ENCODE measurements at regions not wholly inside any gene's neighbourhood (a gene's known extent, or its start where the extent isn't known, plus 50 kb on each side); places are given as distances from the start of the nearest gene placed in this dataset. TPM values are rescaled to one million over a fixed set of nuclear protein-coding genes. Genes with fewer than 3 reads are reported as not detected.

DNA sequence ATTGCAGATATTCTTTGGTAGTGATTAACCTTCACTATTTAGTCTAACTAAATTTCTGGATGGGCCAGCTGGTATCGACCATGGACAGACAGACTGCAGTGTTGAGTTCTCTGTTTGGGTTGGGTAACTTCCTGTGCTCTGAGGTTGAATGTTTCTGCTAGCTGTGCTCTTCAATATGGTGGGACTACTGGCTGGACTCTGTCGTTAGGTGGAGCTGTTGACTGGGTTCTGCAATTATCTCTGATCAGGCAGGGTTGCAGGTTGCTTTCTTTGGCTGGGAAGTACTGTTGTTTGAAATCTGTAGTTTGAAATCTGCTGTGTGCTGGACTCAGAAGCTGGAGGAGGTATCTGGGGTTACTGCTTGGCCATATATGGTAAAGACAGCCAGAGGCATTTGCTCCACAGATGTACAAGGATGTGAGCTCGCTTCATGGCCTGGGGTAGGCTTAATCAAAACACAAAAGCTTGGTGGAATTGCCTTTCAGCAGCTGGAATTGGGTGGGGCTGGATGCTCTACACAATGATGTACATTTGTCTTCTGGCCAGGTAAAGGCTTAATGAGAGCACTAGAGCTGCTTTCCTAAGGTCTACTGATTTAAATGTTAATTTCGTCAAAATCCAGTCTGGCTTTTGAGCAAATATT lies 1472.0 kb downstream of the FAM133A start:
- Histone ChIP-seq H3K4me3 (no peak overlapping the region), H3K36me3 (replicated peaks; ENCODE audit: insufficient read depth, low read depth) (no peaks in the 10 kb centered on the region), H3K27ac (no peak overlapping the region), H3K9me3 (ENCODE audit: low read depth) (no peaks in the 10 kb centered on the region), H3K9me2 (replicated peaks; ENCODE audit: insufficient read depth) (no peaks in the 10 kb centered on the region), H3K4me2 (no peak overlapping the region), H2AFZ (no peak overlapping the region), H3K4me1 (ENCODE audit: insufficient read depth) (no peaks in the 10 kb centered on the region), H3K27me3 (no peaks in the 10 kb centered on the region), H4K20me1 (ENCODE audit: insufficient read depth, poor library complexity, severe bottlenecking) (no peaks in the 10 kb centered on the region), H3K79me2 (no peaks in the 10 kb centered on the region)
- WGBS (ENCODE audit: low lambda C conversion rate, missing lambda C conversion rate) = 86% methylated on average over 4 of the region's 4 CpGs
- no peak for DNase-seq (ENCODE audit: low spot score)
- TF ChIP-seq EZH2phosphoT487 (IDR thresholded peaks at IDR 0.05; ENCODE audit: low read depth, severe bottlenecking, unreplicated experiment) (no peak), EZH2 (IDR thresholded peaks at IDR 0.05; ENCODE audit: borderline replicate concordance) (no peak)
- TF ChIP-seq, protein P1, sequence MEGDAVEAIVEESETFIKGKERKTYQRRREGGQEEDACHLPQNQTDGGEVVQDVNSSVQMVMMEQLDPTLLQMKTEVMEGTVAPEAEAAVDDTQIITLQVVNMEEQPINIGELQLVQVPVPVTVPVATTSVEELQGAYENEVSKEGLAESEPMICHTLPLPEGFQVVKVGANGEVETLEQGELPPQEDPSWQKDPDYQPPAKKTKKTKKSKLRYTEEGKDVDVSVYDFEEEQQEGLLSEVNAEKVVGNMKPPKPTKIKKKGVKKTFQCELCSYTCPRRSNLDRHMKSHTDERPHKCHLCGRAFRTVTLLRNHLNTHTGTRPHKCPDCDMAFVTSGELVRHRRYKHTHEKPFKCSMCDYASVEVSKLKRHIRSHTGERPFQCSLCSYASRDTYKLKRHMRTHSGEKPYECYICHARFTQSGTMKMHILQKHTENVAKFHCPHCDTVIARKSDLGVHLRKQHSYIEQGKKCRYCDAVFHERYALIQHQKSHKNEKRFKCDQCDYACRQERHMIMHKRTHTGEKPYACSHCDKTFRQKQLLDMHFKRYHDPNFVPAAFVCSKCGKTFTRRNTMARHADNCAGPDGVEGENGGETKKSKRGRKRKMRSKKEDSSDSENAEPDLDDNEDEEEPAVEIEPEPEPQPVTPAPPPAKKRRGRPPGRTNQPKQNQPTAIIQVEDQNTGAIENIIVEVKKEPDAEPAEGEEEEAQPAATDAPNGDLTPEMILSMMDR (IDR thresholded peaks at IDR 0.05; ENCODE audit: poor library complexity) = no peak

- Histone ChIP-seq H3K9me3 (ENCODE audit: low read depth) (no peaks in the 10 kb centered on the region), H3K4me2 (no peak overlapping the region), H3K27ac (no peak overlapping the region), H3K79me2 (no peaks in the 10 kb centered on the region), H3K9me2 (replicated peaks; ENCODE audit: insufficient read depth) (no peaks in the 10 kb centered on the region), H3K36me3 (replicated peaks; ENCODE audit: insufficient read depth, low read depth) (no peaks in the 10 kb centered on the region), H3K4me1 (ENCODE audit: insufficient read depth) (no peaks in the 10 kb centered on the region), H3K27me3 (no peaks in the 10 kb centered on the region), H4K20me1 (ENCODE audit: insufficient read depth, poor library complexity, severe bottlenecking) (no peaks in the 10 kb centered on the region), H3K4me3 (no peak overlapping the region), H2AFZ (no peak overlapping the region)
- DNase-seq (ENCODE audit: low spot score) = no peak
- WGBS (ENCODE audit: low lambda C conversion rate, missing lambda C conversion rate) = 96% methylated on average over 4 of the region's 4 CpGs
- TF ChIP-seq EZH2 (IDR thresholded peaks at IDR 0.05; ENCODE audit: borderline replicate concordance) (no peak), EZH2phosphoT487 (IDR thresholded peaks at IDR 0.05; ENCODE audit: low read depth, severe bottlenecking, unreplicated experiment) (no peak)
- TF ChIP-seq, protein P1 (IDR thresholded peaks at IDR 0.05; ENCODE audit: poor library complexity) = no peak
Observed at GRCh38 chrX:95152810-95153209, 1478.8 kb downstream of the FAM133A start.

DNA sequence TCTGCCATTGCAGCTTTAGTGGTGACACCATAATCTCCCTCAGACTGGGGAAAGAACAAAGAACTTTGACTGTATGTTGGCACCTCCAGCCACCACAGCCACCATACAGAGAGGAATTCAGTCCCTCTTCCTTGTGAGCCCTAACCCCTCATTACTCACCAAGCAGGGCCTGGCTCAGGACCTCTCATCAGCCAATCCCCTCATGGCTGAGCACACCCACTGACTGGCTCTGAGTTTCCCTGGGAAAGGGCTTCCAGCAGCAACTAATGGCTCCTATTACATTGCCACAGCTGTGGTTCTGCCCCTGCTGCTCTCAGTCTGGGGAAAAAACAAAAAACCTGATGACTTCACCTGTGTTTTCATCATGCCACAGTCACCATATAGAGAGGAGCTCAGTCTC lies 1482.6 kb downstream of the FAM133A start:
- H3K27me3 ChIP-seq = no peaks in the 10 kb centered on the region

More for the DNA sequence above, 1482.6 kb downstream of the FAM133A start:
- TF ChIP-seq EZH2 (IDR thresholded peaks at IDR 0.05; ENCODE audit: borderline replicate concordance) (no peak), EZH2phosphoT487 (IDR thresholded peaks at IDR 0.05; ENCODE audit: low read depth, severe bottlenecking, unreplicated experiment) (no peak)
- TF ChIP-seq, protein P1 (IDR thresholded peaks at IDR 0.05; ENCODE audit: poor library complexity) = no peak
- Histone ChIP-seq H2AFZ (no peak overlapping the region), H3K4me2 (no peak overlapping the region), H3K36me3 (replicated peaks; ENCODE audit: insufficient read depth, low read depth) (no peaks in the 10 kb centered on the region), H3K4me3 (no peak overlapping the region), H3K9me3 (ENCODE audit: low read depth) (no peaks in the 10 kb centered on the region), H3K27ac (no peak overlapping the region), H3K9me2 (replicated peaks; ENCODE audit: insufficient read depth) (no peaks in the 10 kb centered on the region), H3K4me1 (ENCODE audit: insufficient read depth) (no peaks in the 10 kb centered on the region), H4K20me1 (ENCODE audit: insufficient read depth, poor library complexity, severe bottlenecking) (no peaks in the 10 kb centered on the region), H3K79me2 (no peaks in the 10 kb centered on the region)
- no peak for DNase-seq (ENCODE audit: low spot score)

MicroRNA genes in the stretch of these regions (microRNA counts, 767-probe panel; counts per million panel counts)
- microRNA hsa-miR-548m = not detected

Small RNA genes lying in the stretch of these regions (microRNA-seq; reads per million reads assigned to microRNA genes)
- gene MIR548M = not detected

Small RNA genes lying in the stretch of these regions (small RNA-seq; reads per million reads assigned to genes)
- not detected for gene MIR548M

All from hepatocyte (in vitro differentiated cells).